GM12878 (cell line): ENCODE measurements at regions not wholly inside any gene's neighbourhood (a gene's known extent, or its start where the extent isn't known, plus 50 kb on each side); places are given as distances from the start of the nearest gene placed in this dataset.

Experiments used
- ATAC-seq: fragments of 200-7000 bp; cut with Tn5 transposase; 3 replicates; pipeline ENCODE4 v1.9.1; 2020; ENCODE audit warnings: mild to moderate bottlenecking, moderate library complexity
- BruUV-seq: library from RNA; stranded (reverse); fragments of 400-500 nt; replicated peaks from 2 replicates; lab custom pipeline; 2021; lab: Mats Ljungman, UMichigan
- CTCF ChIA-PET: fragments of 300-600 bp; sonication (Branson Sonifier 250); formaldehyde crosslinking; extraction: SDS; loops from one replicate; lab custom pipeline; 2021; ENCODE audit warnings: inconsistent platforms; lab: Yijun Ruan, JAX
- POLR2A ChIA-PET: fragments of 350-600 bp; formaldehyde crosslinking; extraction: SDS; loops from one replicate; lab custom pipeline; 2021; ENCODE audit warnings: inconsistent platforms; lab: Charles Lee
- RAD21 ChIA-PET: fragments of 300-600 bp; sonication (Branson Sonifier 250); formaldehyde crosslinking; loops from one replicate; lab custom pipeline; 2023; ENCODE audit warnings: antibody characterized with exemption; ENCODE audit not compliant: unreplicated experiment; lab: Charles Lee
- SMC1A ChIA-PET: fragments of 300-600 bp; sonication (Branson Sonifier 250); formaldehyde crosslinking; loops from one replicate; lab custom pipeline; 2023; ENCODE audit not compliant: unreplicated experiment, uncharacterized antibody; lab: Charles Lee
- DNase-seq: peaks from one replicate; pipeline ENCODE4 v3.0.0-alpha.2; 2011; ENCODE audit warnings: low read depth, low spot score
- FAIRE-seq: peaks from 3 replicates; lab custom pipeline; 2011; peaks lifted over from hg19 to GRCh38; lab: Jason Lieb, UNC
- H2AFZ ChIP-seq: 2 replicates; pipeline ENCODE4 v1.6.0; 2011; ENCODE audit warnings: low read depth, low read length, control low read depth; ENCODE audit not compliant: control insufficient read depth
- H3K27ac ChIP-seq: 2 replicates; pipeline ENCODE4 v1.5.1; 2011; ENCODE audit warnings: control low read depth; ENCODE audit not compliant: control insufficient read depth, insufficient read depth
- H3K27me3 ChIP-seq, 2 experiments: replicated peaks in 1 of 2; 2 replicates each; pipeline versions ENCODE4 v1.6.0 to v1.6.1; 2011; ENCODE audit warnings: low read length in 1 of 2; ENCODE audit not compliant: control insufficient read depth in 2 of 2, insufficient read depth in 2 of 2
- H3K36me3 ChIP-seq, 2 experiments: 2 replicates each; pipeline ENCODE4 v1.5.1; 2011; ENCODE audit warnings: low read length in 1 of 2; ENCODE audit not compliant: control insufficient read depth in 2 of 2, insufficient read depth in 2 of 2
- H3K4me1 ChIP-seq: 2 replicates; pipeline ENCODE4 v1.6.1; 2011; ENCODE audit warnings: mild to moderate bottlenecking, low read length, moderate library complexity, mixed read lengths; ENCODE audit not compliant: control insufficient read depth, insufficient read depth
- H3K4me2 ChIP-seq: 2 replicates; pipeline ENCODE4 v1.6.0; 2011; ENCODE audit warnings: control low read depth; ENCODE audit not compliant: control insufficient read depth, insufficient read depth
- H3K4me3 ChIP-seq: fragments of 200-600 bp; sonication (generic); 2 replicates; pipeline ENCODE4 v1.5.1; 2016
- H3K79me2 ChIP-seq: 2 replicates; pipeline ENCODE4 v1.6.0; 2011; ENCODE audit warnings: low read length; ENCODE audit not compliant: control insufficient read depth, insufficient read depth
- H3K9ac ChIP-seq: 2 replicates; pipeline ENCODE4 v1.8.0; 2011; ENCODE audit warnings: low read length, control low read depth, mixed read lengths; ENCODE audit not compliant: control insufficient read depth, insufficient read depth
- H3K9me3 ChIP-seq: replicated peaks from 3 replicates; pipeline ENCODE4 v1.5.1; 2011; ENCODE audit warnings: mild to moderate bottlenecking, low read length; ENCODE audit not compliant: control insufficient read depth, insufficient read depth
- H4K20me1 ChIP-seq: 2 replicates; pipeline ENCODE4 v1.6.0; 2011; ENCODE audit not compliant: control insufficient read depth, insufficient read depth
- ATF7 ChIP-seq: fragments of 450-650 bp; IDR thresholded peaks from 2 replicates; pipeline ENCODE4 v1.6.1; 2016; ENCODE audit warnings: low read depth, mild to moderate bottlenecking
- CEBPB ChIP-seq, 2 experiments: fragments of 150-350 bp in 1 of 2; IDR thresholded peaks; 2 replicates each; pipeline ENCODE4 v1.6.1; 2012 to 2014; ENCODE audit warnings: low read depth in 2 of 2, low read length in 2 of 2, borderline replicate concordance in 1 of 2, inconsistent platforms in 1 of 2
- CREB1 ChIP-seq: IDR thresholded peaks from 2 replicates; pipeline ENCODE4 v1.6.1; 2012; ENCODE audit warnings: low read depth, mild to moderate bottlenecking, inconsistent platforms
- CREM ChIP-seq: IDR thresholded peaks from 2 replicates; pipeline ENCODE4 v1.6.1; 2014; ENCODE audit warnings: antibody characterized with exemption, low read depth
- HDAC2 ChIP-seq: fragments of 200-600 bp; sonication (generic); IDR thresholded peaks from 2 replicates; pipeline ENCODE4 v1.6.1; 2017
- JUNB ChIP-seq: IDR thresholded peaks from 2 replicates; pipeline ENCODE4 v1.6.1; 2016; ENCODE audit warnings: antibody characterized with exemption, mild to moderate bottlenecking
- KAT2A ChIP-seq: conservative IDR thresholded peaks from 2 replicates; pipeline ENCODE4 v1.6.1; 2011; ENCODE audit warnings: low read depth, low read length; ENCODE audit not compliant: control insufficient read depth
- KDM1A ChIP-seq: fragments of 200-600 bp; sonication (generic); IDR thresholded peaks from 2 replicates; pipeline ENCODE4 v1.6.1; 2016; ENCODE audit warnings: borderline replicate concordance
- MAX ChIP-seq: IDR thresholded peaks from 2 replicates; pipeline ENCODE4 v1.6.1; 2012; ENCODE audit warnings: low read depth, low read length, improper control_type of control experiment
- NR2F1 ChIP-seq: fragments of 450-650 bp; conservative IDR thresholded peaks from 2 replicates; pipeline ENCODE4 v1.6.1; 2017; ENCODE audit warnings: mild to moderate bottlenecking
- PML ChIP-seq: IDR thresholded peaks from 2 replicates; pipeline ENCODE4 v1.6.1; 2012; ENCODE audit warnings: low read length, inconsistent platforms
- RAD51 ChIP-seq: fragments of 450-650 bp; IDR thresholded peaks from 2 replicates; pipeline ENCODE4 v1.6.1; 2016; ENCODE audit warnings: moderate library complexity, mild to moderate bottlenecking, inconsistent platforms
- RFX5 ChIP-seq: IDR thresholded peaks from 2 replicates; pipeline ENCODE4 v1.6.1; 2011; ENCODE audit warnings: low read depth, low read length, improper control_type of control experiment
- SUPT20H ChIP-seq: IDR thresholded peaks from 2 replicates; pipeline ENCODE4 v1.6.1; 2011; ENCODE audit warnings: low read depth, mild to moderate bottlenecking, low read length, moderate library complexity, borderline replicate concordance; ENCODE audit not compliant: control insufficient read depth
- SUZ12 ChIP-seq: fragments of 200-600 bp; sonication (generic); IDR thresholded peaks from one replicate; pipeline ENCODE4 v1.6.1; 2018; ENCODE audit warnings: antibody characterized with exemption, mild to moderate bottlenecking; ENCODE audit not compliant: unreplicated experiment
- in situ Hi-C: fragments of 300-500 bp; cut with MboI; formaldehyde crosslinking; loops from 9 replicates; pipeline ENCODE4 v1.14.3; 2018; ENCODE audit warnings: mixed read lengths
- intact Hi-C: fragments of 100-400 bp; cut with micrococcal nuclease; formaldehyde crosslinking; loops from one replicate; pipeline ENCODE4 v1.14.2; 2022; ENCODE audit not compliant: unreplicated experiment
- TF ChIP-seq, protein P1 (sequence below): fragments of 450-650 bp; IDR thresholded peaks from 2 replicates; pipeline ENCODE4 v1.6.1; 2014; ENCODE audit warnings: mild to moderate bottlenecking
- TF ChIP-seq, protein P2 (sequence below): fragments of 450-650 bp; IDR thresholded peaks from 2 replicates; pipeline ENCODE4 v1.6.1; 2017; ENCODE audit warnings: antibody characterized with exemption, mild to moderate bottlenecking, moderate library complexity
- TF ChIP-seq, protein P3 (sequence below): fragments of 450-650 bp; IDR thresholded peaks from 2 replicates; pipeline ENCODE4 v1.6.1; 2016; ENCODE audit warnings: mild to moderate bottlenecking

DNA sequence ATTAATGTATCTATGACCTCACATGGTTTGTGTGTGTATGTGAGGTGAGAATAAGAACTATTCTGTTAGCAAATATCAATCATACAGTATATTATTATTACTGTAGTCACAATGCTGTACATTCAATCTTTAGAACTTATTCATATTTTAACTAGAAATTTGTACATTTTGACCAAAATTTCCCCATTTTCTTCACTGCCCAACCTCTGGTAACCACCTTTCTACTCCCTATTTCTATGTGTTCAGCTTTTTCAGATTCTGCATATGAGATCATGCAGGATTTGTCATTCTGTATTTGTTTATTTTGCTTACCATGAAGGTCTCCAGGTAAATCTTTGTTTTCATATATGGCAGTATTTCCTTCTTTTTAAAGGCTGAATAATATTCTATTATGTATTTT lies 607.9 kb downstream of the SLCO4C1 start:
- ChIA-PET POLR2A (no interaction called here), SMC1A (interaction anchor here (0.7 to 1.0 kb wide), 3 partner anchors 9 to 1691 kb away, joined by 3 to 7 read pairs (median 3); no protein-coding TSS in a partner anchor), CTCF (interaction anchor here (0.5 to 4.7 kb wide), 3 partner anchors 9 to 47 kb away, joined by 3 to 30 read pairs (median 4); no protein-coding TSS in a partner anchor), RAD21 (no interaction called here)
- Histone ChIP-seq H3K27me3 (no peaks in the 10 kb centered on the region), H3K9ac (no peak overlapping the region), H2AFZ (no peak overlapping the region), H3K9me3 (no peaks in the 10 kb centered on the region), H3K79me2 (no peaks in the 10 kb centered on the region), H3K36me3 (no peaks in the 10 kb centered on the region), H3K27ac (no peak overlapping the region), H4K20me1 (no peaks in the 10 kb centered on the region), H3K4me3 (no peak overlapping the region), H3K4me1 (no peaks in the 10 kb centered on the region), H3K4me2 (no peak overlapping the region)
- DNase-seq: no peak
- TF ChIP-seq CEBPB (IDR thresholded peaks at IDR 0.05; ENCODE audit: borderline replicate concordance in 1 of 2, low read depth in 2 of 2, low read length in 2 of 2): no peak
- no peak for TF ChIP-seq SUZ12
- no peak for TF ChIP-seq NR2F1
- TF ChIP-seq SUPT20H: no peak
- no peak for TF ChIP-seq KDM1A
- no peak for TF ChIP-seq CREM
- TF ChIP-seq, protein P1, sequence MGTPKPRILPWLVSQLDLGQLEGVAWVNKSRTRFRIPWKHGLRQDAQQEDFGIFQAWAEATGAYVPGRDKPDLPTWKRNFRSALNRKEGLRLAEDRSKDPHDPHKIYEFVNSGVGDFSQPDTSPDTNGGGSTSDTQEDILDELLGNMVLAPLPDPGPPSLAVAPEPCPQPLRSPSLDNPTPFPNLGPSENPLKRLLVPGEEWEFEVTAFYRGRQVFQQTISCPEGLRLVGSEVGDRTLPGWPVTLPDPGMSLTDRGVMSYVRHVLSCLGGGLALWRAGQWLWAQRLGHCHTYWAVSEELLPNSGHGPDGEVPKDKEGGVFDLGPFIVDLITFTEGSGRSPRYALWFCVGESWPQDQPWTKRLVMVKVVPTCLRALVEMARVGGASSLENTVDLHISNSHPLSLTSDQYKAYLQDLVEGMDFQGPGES: no peak
- no peak for TF ChIP-seq MAX
- no peak for TF ChIP-seq PML
- TF ChIP-seq JUNB: no peak
- no peak for TF ChIP-seq HDAC2
- no peak for TF ChIP-seq RAD51
- TF ChIP-seq, protein P2, sequence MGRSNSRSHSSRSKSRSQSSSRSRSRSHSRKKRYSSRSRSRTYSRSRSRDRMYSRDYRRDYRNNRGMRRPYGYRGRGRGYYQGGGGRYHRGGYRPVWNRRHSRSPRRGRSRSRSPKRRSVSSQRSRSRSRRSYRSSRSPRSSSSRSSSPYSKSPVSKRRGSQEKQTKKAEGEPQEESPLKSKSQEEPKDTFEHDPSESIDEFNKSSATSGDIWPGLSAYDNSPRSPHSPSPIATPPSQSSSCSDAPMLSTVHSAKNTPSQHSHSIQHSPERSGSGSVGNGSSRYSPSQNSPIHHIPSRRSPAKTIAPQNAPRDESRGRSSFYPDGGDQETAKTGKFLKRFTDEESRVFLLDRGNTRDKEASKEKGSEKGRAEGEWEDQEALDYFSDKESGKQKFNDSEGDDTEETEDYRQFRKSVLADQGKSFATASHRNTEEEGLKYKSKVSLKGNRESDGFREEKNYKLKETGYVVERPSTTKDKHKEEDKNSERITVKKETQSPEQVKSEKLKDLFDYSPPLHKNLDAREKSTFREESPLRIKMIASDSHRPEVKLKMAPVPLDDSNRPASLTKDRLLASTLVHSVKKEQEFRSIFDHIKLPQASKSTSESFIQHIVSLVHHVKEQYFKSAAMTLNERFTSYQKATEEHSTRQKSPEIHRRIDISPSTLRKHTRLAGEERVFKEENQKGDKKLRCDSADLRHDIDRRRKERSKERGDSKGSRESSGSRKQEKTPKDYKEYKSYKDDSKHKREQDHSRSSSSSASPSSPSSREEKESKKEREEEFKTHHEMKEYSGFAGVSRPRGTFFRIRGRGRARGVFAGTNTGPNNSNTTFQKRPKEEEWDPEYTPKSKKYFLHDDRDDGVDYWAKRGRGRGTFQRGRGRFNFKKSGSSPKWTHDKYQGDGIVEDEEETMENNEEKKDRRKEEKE: no peak
- no peak for TF ChIP-seq RFX5
- no peak for TF ChIP-seq CREB1
- TF ChIP-seq ATF7: no peak
- TF ChIP-seq, protein P3, sequence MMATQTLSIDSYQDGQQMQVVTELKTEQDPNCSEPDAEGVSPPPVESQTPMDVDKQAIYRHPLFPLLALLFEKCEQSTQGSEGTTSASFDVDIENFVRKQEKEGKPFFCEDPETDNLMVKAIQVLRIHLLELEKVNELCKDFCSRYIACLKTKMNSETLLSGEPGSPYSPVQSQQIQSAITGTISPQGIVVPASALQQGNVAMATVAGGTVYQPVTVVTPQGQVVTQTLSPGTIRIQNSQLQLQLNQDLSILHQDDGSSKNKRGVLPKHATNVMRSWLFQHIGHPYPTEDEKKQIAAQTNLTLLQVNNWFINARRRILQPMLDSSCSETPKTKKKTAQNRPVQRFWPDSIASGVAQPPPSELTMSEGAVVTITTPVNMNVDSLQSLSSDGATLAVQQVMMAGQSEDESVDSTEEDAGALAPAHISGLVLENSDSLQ: no peak
- TF ChIP-seq KAT2A: no peak
- in situ Hi-C loops (no loop called here), intact Hi-C loops (no loop called here)
- FAIRE-seq: no peak
- BruUV-seq: no TSS peak
- ATAC-seq: no peak
